PC-3 (cell line): ENCODE measurements at regions not wholly inside any gene's neighbourhood (a gene's known extent, or its start where the extent isn't known, plus 50 kb on each side); places are given as distances from the start of the nearest gene placed in this dataset.

Source experiments
- EZH2 ChIP-seq: fragments of 300-600 bp; sonication (generic); IDR thresholded peaks from one replicate; pipeline ENCODE4 v1.6.1; 2017; ENCODE audit warnings: antibody characterized with exemption, mild to moderate bottlenecking, low read length; ENCODE audit not compliant: unreplicated experiment
- EZH2phosphoT487 ChIP-seq: fragments of 300-600 bp; sonication (generic); IDR thresholded peaks from 2 replicates; pipeline ENCODE4 v1.6.1; 2018; ENCODE audit warnings: mild to moderate bottlenecking, antibody characterized with exemption, low read length, borderline replicate concordance
- TF ChIP-seq, protein P1 (sequence below): fragments of 300-600 bp; sonication (generic); conservative IDR thresholded peaks from 2 replicates; pipeline ENCODE4 v1.5.1; 2017; ENCODE audit warnings: antibody characterized with exemption, low read depth, mild to moderate bottlenecking, low read length

DNA sequence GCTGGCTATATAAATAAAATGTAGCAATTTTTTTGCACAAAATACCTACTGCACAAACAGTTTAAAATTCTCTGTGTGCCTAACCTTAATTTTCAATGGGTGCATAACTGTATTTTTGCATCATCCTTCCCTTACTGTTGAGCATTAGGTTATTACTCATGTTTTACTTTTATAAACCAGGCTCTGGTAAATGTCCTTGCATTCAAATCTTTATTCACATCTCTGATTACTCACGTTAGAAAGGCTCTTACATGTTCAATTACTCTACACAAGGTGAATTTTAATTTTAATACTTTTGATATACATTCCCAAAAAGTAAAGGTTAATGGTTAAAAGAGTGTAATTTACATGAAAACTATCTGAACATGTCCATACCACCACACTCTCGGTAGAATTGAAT is 246.1 kb downstream of the PRELID2 start:
- TF ChIP-seq, protein P1, sequence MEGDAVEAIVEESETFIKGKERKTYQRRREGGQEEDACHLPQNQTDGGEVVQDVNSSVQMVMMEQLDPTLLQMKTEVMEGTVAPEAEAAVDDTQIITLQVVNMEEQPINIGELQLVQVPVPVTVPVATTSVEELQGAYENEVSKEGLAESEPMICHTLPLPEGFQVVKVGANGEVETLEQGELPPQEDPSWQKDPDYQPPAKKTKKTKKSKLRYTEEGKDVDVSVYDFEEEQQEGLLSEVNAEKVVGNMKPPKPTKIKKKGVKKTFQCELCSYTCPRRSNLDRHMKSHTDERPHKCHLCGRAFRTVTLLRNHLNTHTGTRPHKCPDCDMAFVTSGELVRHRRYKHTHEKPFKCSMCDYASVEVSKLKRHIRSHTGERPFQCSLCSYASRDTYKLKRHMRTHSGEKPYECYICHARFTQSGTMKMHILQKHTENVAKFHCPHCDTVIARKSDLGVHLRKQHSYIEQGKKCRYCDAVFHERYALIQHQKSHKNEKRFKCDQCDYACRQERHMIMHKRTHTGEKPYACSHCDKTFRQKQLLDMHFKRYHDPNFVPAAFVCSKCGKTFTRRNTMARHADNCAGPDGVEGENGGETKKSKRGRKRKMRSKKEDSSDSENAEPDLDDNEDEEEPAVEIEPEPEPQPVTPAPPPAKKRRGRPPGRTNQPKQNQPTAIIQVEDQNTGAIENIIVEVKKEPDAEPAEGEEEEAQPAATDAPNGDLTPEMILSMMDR: no peak
- TF ChIP-seq EZH2phosphoT487: no peak
- TF ChIP-seq EZH2: no peak
